ENCODE measurements at regions not wholly inside any gene's neighbourhood (a gene's known extent, or its start where the extent isn't known, plus 50 kb on each side); places are given as distances from the start of the nearest gene placed in this dataset.
A peak's percentile ranks its signal among the peaks of the same experiment; 100 is the strongest.

GRCh38 chr14:89660166-89660565 is 243.1 kb upstream of the FOXN3 start:
- Histone ChIP-seq H3K4me3 (peak overlapping the region; percentile 49), H3K4me1 (peaks cover 22% of the 10 kb centered on the region), H3K27me3 (ENCODE audit: insufficient read depth in 3 of 3, low read length in 2 of 3) (no peaks in the 10 kb centered on the region), H3K27ac (peak overlapping the region; percentile 80), H3K36me3 (ENCODE audit: insufficient read depth in 1 of 2, low read depth in 1 of 2) (no peaks in the 10 kb centered on the region), H3K9me3 (no peaks in the 10 kb centered on the region)
- ATAC-seq (peak; percentile 92 to 97 (median 95)), DNase-seq (no peak)
- intact Hi-C loops (cut with DNase I), result no loop called here
- TF ChIP-seq CTCF (IDR thresholded peaks at IDR 0.05), result no peak
- 5 to 10% (median 10%) methylated on average over 5 of the region's 5 CpGs for WGBS, 3 donors

- Histone ChIP-seq H3K27ac (peak overlapping the region; percentile 80), H3K9me3 (no peaks in the 10 kb centered on the region), H3K36me3 (ENCODE audit: insufficient read depth in 1 of 2, low read depth in 1 of 2) (no peaks in the 10 kb centered on the region), H3K27me3 (ENCODE audit: insufficient read depth in 3 of 3, low read length in 2 of 3) (no peaks in the 10 kb centered on the region), H3K4me3 (peak overlapping the region; percentile 0), H3K4me1 (peaks cover 22% of the 10 kb centered on the region)
- 29 to 41% (median 34%) methylated on average over 7 of the region's 7 CpGs for WGBS, 3 donors
- intact Hi-C loops (cut with DNase I), result no loop called here
- TF ChIP-seq CTCF (IDR thresholded peaks at IDR 0.05), result no peak
- DNase-seq, result peak in 1 of 2 donors; percentile 53
- peak; percentile 62 to 92 (median 84) for ATAC-seq
These were observed 242.1 kb upstream of the FOXN3 start for GRCh38 chr14:89658977-89659670.

GRCh38 chr14:89657014-89657413 is 240.0 kb upstream of the FOXN3 start:
- Histone ChIP-seq H3K36me3 (ENCODE audit: insufficient read depth in 1 of 2, low read depth in 1 of 2) (no peaks in the 10 kb centered on the region), H3K27me3 (ENCODE audit: insufficient read depth in 3 of 3, low read length in 2 of 3) (no peaks in the 10 kb centered on the region), H3K9me3 (no peaks in the 10 kb centered on the region), H3K27ac (no peak overlapping the region), H3K4me1 (peaks cover 22% of the 10 kb centered on the region), H3K4me3 (no peak overlapping the region)
- 98 to 100% (median 100%) methylated on average over 1 of the region's 1 CpG for WGBS, 3 donors
- no peak for TF ChIP-seq CTCF (IDR thresholded peaks at IDR 0.05)
- ATAC-seq, result no peak
- no peak for DNase-seq
- intact Hi-C loops (cut with DNase I), result no loop called here

- peaks cover 16% of the 10 kb centered on the region for H3K4me1 ChIP-seq
- intact Hi-C loops (cut with DNase I), result no loop called here
- DNase-seq (no peak), ATAC-seq (no peak)
- WGBS, 3 donors, result 60 to 73% (median 72%) methylated on average over 1 of the region's 1 CpG
- no peaks in the 10 kb centered on the region for H3K27me3 ChIP-seq (ENCODE audit: insufficient read depth in 3 of 3, low read length in 2 of 3)
- TF ChIP-seq CTCF (IDR thresholded peaks at IDR 0.05), result no peak
- H3K36me3 ChIP-seq (ENCODE audit: insufficient read depth in 1 of 2, low read depth in 1 of 2), result no peaks in the 10 kb centered on the region
- H3K27ac ChIP-seq, result no peak overlapping the region
- no peak overlapping the region for H3K4me3 ChIP-seq
- no peaks in the 10 kb centered on the region for H3K9me3 ChIP-seq
These were observed 238.0 kb upstream of the FOXN3 start for GRCh38 chr14:89654998-89655397.

GRCh38 chr14:89652352-89652751 is 235.3 kb upstream of the FOXN3 start:
- no peaks in the 10 kb centered on the region for H3K27me3 ChIP-seq (ENCODE audit: insufficient read depth in 3 of 3, low read length in 2 of 3)
- 88 to 92% (median 88%) methylated on average over 4 of the region's 4 CpGs for WGBS, 3 donors
- intact Hi-C loops (cut with DNase I), result no loop called here
- no peak overlapping the region for H3K27ac ChIP-seq
- H3K4me3 ChIP-seq, result no peak overlapping the region
- H3K9me3 ChIP-seq, result no peaks in the 10 kb centered on the region
- no peak for DNase-seq
- no peak for ATAC-seq
- no peaks in the 10 kb centered on the region for H3K4me1 ChIP-seq
- TF ChIP-seq CTCF (IDR thresholded peaks at IDR 0.05), result no peak
- no peaks in the 10 kb centered on the region for H3K36me3 ChIP-seq (ENCODE audit: insufficient read depth in 1 of 2, low read depth in 1 of 2)

Measured in psoas muscle (tissue), 7 donors.